ENCODE measurements at regions not wholly inside any gene's neighbourhood (a gene's known extent, or its start where the extent isn't known, plus 50 kb on each side); places are given as distances from the start of the nearest gene placed in this dataset.
A peak's percentile ranks its signal among the peaks of the same experiment; 100 is the strongest.

DNA sequence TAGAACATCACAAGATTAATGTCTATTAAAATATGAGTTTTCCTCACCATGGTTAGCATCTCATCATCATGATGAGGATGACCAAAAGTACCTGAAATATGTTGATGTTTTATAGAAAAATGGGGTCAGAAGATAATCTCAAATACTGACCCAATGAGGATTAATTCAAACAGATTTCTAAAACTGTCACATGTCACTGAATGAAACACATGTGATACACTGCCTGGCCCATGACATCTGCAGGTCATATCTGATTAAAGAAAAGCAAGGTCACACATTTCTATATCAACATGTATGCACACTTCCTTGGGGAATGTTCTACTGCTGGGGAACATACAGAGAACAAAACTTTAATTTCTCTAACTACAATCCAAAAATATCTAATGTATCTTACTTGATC is 470.6 kb upstream of the ADGRL2 start:
- no peak for DNase-seq (ENCODE audit: low read depth)

DNA sequence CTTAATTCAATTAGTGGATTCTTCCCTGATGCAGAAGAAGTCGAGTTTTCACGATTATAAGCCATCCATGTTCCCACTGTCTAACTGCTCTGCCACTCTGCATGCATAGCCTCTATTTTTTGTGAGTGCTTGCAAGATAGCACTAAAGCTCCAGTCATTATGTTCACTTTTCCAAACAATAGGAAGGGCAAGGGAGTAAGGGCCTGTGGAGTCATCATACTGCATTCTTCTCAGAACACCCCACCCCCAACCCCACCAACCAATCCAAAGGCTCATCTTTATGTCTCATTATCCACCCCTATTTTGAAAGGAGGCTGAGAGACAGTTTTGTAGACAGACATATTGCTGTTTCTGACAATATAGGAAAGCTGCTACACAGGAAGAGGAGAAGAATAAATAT is 471.7 kb upstream of the ADGRL2 start:
- no peak for DNase-seq (ENCODE audit: low read depth)

DNA sequence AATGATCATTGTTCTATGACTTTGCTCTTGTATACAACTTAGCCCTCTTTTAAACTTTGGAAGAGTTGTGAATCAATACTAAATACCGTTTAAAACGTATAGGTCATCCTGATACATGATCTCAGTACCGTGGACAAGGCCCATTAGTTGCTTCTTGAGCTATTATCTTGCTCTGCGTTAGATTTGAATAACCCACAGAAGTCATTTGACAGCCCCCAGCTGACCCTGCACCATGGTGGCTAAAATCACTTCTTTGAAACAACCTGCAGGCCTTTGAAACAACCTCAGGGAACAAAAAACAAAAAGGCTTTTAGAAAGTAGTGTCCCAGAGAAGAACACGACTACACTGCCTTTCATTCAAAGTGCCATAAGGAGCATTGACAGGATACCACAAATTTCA is 473.0 kb upstream of the ADGRL2 start:
- DNase-seq (ENCODE audit: low read depth) = no peak

DNA sequence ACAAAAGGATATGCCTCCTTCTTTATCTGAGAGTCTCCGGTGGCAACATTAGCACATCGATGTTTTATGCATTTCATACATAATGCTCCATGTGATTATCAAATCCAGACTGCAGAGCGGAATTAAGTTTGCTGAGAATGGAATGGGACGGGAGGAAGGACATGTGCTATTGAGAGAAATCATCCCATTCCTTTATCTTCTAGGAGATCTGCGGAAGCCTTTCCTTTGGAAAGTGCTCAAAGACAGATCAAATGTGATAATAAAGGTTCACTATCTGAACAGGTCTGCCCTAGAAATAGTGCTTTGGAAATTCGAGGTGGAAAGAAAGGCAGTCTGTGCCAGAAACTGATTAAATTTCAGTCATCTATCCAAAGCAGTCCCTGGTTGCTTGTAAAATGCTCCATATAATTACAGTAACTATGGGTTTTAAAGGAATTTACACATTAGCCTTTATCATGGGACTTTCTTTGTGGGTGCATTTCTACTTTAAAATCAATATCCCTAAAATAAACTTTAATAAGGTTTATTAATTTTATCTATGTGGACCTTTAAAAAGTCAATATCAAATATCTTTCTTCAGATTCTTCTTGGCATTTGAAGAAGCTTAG is 473.5 kb upstream of the ADGRL2 start:
- DNase-seq (ENCODE audit: low read depth) = no peak

DNA sequence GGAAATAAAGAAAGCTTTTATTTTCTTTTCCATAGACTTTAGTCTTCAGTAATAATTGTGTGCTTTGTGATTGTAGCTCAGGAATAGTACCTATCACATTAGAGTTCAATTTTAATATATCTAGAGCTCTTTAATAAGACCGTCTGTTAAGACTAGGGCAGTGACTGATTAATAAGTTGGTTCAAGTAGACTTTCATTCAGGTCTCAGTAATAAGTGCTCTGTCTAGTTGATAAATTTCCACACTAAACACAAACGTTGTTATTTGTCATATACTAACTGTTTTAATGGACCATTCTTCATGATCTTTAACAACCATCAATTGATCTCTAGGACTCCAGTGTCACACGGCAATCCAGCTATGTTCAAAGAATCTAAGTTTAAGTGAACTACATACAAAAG is 474.5 kb upstream of the ADGRL2 start:
- no peak for DNase-seq (ENCODE audit: low read depth)

DNA sequence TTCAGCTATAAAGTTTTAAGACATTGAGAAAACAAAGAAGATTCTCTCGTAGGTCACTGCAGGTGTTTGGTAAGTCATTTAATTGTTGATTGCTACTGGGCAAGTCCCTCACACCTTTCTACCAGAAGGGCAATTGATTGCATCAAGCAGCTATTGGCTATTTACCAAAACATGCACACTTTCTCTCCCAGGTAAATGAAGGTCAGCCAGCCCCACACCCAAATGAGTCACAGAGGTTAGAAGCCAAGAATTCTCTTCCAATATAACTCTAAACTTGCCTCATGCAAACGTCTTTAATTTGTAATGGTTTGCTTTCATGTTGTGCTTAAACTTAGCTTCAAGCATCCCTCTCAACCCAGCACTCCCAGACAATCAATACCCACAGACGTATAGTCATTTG is 475.3 kb upstream of the ADGRL2 start:
- no peak for DNase-seq (ENCODE audit: low read depth)

DNA sequence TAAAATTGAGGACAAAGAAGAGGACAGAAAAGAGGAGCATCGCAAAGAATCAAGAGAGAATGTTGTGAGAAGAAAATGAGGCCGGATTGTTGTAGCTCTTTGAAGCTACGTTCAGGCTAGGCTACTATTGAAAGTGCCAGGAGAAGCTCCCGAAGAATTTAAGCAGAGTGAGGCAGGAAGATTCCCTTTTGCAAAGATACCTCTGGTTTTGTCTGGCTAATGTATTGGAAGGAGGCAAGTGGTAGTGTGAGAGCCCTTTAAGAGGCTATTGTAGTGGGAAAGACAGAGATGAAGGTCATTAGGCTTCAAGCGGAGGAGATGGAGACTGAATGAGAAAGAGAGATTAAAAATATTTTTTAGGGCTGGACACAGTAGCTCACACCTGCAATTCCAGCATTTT is 476.9 kb upstream of the ADGRL2 start:
- no peak for DNase-seq (ENCODE audit: low read depth)

DNA sequence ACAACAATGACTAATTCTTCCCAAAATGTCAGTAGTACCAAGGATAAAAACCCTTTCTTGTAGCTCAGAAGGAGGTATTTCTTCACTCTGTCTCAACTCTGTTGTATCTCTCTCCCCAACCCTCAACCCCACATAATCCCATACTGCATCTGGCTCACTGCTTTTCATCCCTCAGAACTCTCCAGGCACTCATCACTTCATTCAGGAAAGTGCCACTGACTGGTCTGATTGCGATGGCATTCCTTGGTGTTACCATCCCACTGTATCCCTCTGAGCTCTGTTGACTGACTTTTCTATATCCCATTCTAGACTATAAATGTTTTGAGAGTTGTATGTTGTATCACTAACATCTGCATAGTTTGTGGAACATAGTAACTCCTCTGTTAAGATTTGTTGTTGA is 483.5 kb upstream of the ADGRL2 start:
- DNase-seq (ENCODE audit: low read depth) = no peak

DNA sequence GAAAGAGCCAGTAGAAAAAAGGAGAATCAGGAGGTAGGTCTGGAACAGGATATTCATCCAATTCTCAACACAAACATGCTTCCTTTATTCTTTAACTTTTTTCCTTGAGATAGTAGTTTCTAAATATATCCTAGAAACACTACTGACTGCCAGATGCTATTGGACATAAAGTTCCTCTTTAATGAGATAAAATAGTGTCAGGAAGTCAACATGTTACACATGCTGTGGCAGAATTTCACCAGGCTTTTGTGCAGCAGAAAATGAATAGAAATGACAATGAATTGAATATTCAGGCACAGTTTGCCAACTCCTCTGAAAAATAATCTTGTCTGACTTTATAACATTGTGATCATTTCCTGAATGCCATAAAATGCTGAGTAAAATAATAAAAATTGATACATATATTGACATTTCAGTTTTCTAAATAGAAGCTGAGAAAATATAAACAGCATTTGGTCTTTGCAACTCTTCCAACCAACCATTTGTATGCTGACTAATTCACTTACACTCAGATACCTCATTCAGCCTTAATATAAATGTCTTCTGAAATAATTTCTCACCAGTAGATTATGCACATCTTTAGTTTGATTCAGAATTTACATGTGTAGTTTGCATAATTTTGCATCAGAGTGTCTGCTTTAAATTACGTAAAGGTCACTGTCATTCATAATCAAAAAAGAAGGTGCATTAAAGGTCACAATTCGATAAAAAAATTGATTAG is 486.1 kb upstream of the ADGRL2 start:
- DNase-seq (ENCODE audit: low read depth) = no peak

DNA sequence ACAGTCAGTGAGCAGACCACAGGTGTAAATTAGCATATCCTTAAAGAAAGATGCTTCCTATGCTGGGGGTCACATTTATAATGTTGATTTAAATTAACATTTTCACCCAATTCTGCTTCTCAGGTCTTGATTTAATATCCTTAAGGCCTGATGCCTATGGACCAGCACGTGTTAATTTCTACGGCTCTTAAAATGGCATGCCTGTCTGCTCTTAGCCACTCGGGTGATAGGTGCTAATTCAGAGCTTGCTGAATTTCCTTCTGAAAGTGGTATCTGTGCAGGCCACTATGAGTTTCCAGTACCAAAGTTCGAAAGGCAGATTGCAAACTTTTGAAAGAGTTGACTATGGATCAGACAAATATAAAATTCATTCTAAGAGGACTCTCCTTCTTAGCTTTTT is 487.4 kb upstream of the ADGRL2 start:
- no peak for DNase-seq (ENCODE audit: low read depth)

DNA sequence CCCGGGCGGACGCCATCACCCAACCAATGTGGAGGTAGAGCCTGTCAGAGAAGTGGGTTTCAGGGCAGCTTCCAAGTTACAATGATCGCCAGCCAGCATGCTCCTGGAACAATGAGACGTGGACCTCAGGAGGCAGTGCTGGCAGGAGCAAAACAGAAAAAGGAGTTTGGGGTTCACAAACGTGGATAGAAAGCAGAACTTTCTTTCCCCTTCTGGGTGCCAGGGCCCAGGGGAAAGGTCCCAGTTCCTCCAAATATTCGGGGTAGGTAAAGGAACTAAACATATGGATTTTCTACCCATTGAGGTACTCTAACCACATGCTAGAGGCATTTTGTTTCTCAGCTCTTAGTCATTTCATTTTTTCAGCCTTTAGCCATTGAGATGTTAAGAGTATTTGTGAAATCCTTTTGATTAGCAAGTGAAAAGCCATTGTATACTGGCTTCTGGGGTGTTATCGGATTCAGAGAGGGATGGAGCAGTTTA is 488.4 kb upstream of the ADGRL2 start:
- no peak for DNase-seq (ENCODE audit: low read depth)

DNA sequence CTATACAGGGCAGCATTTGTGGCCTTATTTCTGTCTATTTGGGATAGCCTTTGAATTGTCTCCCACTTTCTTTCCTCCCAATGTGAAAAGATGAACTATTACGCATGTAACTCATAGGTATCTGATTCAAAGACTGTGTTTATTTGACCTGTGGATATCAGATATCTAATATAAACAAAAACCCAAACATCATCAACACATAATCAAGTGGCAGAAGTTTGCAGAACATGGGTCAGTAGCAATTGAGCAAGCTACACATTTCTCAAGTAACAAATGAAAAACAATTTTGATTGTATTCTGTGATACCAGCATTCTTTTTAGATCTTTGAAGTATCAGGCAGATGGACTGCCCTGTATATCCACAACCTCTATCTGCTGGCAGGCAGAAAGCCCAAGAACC is 490.5 kb upstream of the ADGRL2 start:
- no peak for DNase-seq (ENCODE audit: low read depth)

DNA sequence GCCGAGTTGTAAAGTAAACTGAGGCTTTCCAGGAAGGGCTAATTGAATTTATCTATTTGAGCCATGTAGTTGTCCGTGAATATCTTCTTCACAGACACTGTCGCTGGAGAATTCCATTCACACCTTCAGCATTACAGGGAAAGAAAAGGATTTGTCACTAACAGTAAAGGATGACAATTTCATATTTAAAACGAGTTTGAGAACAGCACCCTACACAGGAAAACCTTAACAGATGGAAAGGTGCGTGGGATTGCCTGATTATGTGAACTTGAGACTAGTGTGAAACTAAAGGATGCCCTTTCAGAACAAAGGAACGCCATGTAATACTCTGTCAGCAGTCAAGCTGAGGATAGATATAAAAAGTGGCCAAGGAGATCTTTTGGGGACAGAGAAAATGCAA is 492.5 kb upstream of the ADGRL2 start:
- no peak for DNase-seq (ENCODE audit: low read depth)

DNA sequence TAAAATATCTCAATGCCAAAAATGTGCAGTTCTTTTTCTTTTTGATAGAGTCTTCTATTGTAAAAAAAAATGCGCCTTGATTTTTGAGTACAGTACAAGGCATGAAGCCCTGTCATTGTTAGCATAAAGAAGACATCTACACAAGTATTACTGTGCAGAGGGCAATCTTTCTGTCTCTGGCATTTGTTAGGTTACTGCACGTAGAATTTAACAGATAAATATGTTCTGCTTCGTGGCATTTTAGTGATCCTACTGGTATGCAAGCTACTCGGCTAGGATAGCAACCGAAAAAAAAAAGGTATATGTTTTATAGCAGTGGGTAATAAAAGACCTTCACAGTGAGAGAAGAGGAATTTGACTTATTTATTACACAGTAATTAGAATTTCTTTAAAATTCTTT is 492.9 kb upstream of the ADGRL2 start:
- DNase-seq (ENCODE audit: low read depth) = no peak

DNA sequence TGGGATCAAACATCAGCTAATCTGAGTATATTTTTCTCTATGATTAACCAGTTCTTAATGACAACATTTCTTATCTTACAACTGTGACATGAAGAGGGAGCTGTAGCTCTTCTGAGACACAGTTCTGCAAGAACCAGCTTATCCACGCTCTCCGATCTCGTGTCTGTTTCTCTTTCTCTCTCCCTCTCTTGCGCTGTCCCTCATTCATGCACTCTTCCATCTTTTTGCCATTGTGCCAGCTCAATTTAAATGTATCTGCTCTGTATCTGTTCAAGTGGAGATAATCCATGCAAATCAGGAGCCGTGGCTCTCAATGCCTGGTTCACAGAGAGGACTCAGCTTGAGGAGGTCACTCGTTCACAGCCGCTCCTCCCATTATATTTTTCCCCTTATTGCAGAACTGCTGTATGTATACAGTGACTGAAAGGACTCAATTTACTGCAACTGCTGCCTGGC is 494.7 kb upstream of the ADGRL2 start:
- DNase-seq (ENCODE audit: low read depth) = peak; percentile 12

DNA sequence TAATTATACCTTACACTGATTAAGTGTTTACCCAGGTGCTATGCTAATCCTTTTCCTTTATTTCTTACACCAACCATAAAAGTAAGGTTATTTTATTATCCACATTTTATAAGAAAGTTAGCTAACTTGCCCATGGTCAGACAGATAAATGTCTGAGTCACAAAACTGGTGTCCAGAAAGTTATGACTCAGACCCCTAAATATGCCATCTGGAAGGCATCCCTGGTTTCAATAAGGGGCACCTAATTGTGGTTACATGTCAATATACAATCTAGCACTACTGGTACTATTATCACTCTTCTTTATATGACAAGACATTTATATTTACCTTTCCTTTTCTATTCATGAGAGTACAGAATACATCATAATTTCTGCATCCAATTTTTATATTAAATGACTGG is 496.5 kb upstream of the ADGRL2 start:
- DNase-seq (ENCODE audit: low read depth) = peak; percentile 63

DNA sequence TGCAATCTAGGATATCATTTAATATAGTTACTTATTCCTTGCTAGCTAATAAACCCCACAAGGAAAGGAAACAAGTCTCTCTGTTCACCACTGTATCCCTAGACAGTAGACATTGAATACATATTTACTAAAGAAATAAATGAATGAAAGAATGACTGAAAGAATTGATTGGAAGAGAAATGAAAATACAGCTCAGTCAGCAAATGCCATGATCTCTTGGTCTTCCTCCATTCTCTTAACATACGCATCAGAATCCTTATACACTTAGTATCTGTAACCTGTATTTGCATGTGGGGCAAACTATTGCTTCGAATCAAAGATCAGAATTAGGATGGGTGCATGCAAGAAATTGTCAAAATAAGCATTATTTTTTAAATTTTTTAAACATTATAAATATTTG is 500.8 kb upstream of the ADGRL2 start:
- DNase-seq (ENCODE audit: low read depth) = no peak

DNA sequence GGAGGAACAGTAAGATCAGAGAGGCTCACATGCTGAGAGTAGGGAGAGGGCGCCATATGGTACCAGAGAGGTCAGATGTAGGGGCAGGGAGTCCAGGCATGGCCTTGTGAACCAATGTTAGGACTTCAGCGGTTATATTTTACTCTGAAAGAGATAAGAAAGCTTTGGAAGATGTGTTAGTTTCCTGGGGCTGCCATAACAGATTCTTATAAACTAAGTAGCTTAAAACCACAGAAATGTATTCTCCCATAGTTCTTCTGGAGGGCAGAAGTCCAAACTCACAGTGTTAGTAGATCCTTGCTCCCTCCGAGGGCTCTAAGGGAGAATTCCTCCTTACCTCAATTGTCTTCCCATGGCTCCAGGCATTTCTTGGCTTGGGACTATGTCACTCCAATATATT is 502.5 kb upstream of the ADGRL2 start:
- no peak for DNase-seq (ENCODE audit: low read depth)

DNA sequence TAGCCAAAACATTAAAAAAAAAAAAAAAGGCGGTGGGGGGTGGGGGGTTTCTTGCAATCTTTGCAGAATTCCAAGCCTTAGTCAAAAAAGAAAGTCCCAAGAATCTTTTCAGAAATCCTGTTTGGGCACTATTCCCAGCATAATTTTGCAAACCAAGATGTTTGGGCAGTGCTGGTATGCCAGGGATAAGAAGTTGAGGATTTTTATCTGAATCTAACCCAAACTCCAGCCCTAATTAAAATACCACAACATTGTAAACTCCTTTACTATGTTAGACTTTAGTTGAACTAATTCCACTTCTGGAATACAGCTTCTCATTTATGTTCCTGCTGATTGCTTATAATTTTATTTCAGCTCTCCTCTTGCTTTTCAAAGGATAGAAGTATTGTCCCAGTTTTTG is 504.1 kb upstream of the ADGRL2 start:
- no peak for DNase-seq (ENCODE audit: low read depth)

DNA sequence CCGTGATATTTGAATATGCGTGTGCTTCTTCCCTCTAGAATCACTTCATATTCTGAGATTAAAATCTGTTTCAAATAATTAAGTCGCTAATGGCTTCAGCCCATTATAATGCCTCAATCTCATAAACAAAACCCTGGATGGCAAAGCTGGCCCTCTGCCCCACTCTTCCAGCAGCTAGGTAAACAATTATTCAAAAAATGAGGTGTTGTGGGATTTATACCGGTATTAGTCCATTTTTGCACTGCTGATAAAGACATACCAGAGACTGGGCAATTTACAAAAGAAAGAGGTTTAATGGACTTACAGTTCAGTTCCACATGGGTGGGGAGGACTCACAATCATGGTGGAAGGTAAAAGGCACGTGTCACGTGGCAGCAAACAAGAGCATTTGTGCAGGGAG is 510.4 kb upstream of the ADGRL2 start:
- no peak for DNase-seq (ENCODE audit: low read depth)

DNA sequence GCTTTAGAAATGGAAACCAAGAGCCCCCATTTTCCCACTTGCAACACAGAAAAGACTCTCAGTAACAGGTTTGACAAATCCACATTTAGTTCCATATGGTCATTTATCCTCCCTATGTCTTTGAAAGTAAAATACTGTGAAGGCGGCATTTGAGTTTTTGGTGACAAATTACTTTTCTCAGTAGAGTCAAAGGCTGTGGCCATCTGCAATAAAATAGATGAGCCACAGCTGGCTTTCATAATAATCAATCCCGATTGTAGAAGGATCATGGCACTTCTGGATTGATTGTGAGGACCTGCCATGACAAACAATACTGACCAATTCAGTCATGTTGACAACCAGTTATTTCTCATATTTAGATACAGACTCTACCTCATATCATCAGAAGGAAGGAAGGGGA is 512.0 kb upstream of the ADGRL2 start:
- no peak for DNase-seq (ENCODE audit: low read depth)

DNA sequence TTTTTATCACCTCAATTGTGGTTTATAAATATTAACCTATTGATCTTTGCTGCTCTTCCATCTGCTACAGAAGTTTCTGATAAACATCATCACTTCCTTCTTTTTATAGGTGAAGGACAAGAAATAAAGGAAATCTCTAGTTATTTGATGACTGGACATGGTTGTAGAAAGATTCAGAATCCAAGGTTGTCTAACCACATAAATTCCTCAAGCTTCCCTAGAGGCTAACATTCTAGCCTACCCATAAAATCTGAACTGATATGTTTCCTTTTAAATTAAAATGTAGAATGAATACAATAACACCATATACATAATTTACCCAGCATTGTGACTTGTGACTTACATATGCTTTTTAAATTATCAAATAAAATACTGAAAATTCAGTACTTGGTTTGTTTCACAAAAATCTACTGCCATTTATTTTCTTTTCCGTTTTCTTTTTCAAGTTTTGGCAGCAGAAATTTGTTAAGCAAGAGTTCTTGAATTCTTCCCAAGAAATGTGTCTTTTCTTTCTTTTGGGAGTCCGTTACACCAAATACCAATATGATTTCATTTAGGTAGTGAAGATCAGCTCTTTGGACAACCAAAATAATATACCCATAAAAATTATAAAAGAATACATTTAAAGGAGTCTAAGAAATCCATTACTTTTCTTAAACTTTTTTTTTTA is 513.2 kb upstream of the ADGRL2 start:
- DNase-seq (ENCODE audit: low read depth) = no peak

DNA sequence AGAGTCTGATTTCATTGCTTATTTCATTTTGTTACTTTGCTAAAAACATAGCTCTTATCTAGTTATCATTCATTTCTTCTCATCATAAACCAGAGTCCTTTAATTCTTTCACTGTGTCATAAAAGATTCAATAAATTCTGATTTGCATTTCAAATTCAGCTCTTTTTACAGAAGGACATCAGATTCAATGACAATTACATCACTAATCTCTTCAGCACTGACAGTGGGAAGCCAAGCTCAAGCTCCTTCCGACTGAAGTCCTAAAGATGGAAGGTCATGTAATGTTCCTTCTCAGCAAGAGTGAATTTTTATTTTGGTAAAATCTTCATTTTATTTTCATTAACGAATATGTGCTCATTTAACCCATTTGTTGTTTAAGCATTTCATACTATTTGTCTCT is 530.7 kb upstream of the ADGRL2 start:
- no peak for DNase-seq (ENCODE audit: low read depth)

DNA sequence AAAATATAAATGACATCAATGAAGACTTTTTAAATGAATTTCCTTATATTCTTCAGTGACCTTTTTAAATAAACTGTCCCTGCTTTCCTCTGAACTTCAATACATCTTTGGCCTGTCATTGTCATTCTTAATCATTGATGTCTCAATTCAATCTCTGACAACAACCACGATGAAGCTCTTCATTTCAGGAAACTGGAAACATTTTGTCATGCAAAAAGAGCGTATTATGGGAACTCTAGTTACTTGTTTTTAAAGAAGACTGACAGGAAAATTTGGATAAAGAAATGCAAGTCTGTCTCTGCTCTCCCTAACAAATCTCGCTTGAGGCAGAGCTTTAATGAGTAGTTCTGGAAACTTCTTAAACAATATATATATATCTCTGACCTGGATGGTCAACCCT is 535.8 kb upstream of the ADGRL2 start:
- DNase-seq (ENCODE audit: low read depth) = no peak
